ENCODE measurements at regions not wholly inside any gene's neighbourhood (a gene's known extent, or its start where the extent isn't known, plus 50 kb on each side); places are given as distances from the start of the nearest gene placed in this dataset.
"Not testable (repeated sequence)": the region's sequence is repeated elsewhere in the genome, so short reads cannot be mapped to it uniquely, and the experiment has no call there.

- not testable (repeated sequence) for H3K27ac ChIP-seq
These were observed 401.2 kb downstream of the POTEH start for GRCh38 chr22:16090991-16091390.

GRCh38 chr22:16105121-16105520 lies 415.3 kb downstream of the POTEH start:
- H3K27ac ChIP-seq: not testable (repeated sequence)

- not testable (repeated sequence) for H3K27ac ChIP-seq
These were observed 441.6 kb downstream of the POTEH start for GRCh38 chr22:16131456-16131855.

GRCh38 chr22:16131918-16132317 lies 442.1 kb downstream of the POTEH start:
- TF ChIP-seq CTCF (IDR thresholded peaks at IDR 0.05) (peak; percentile 38), ZFX (IDR thresholded peaks at IDR 0.05; ENCODE audit: borderline replicate concordance) (no peak)
- H3K27ac ChIP-seq: no peak overlapping the region

GRCh38 chr22:16132598-16132997 lies 442.8 kb downstream of the POTEH start:
- H3K27ac ChIP-seq: not testable (repeated sequence)

- not testable (repeated sequence) for H3K27ac ChIP-seq
These were observed 446.5 kb downstream of the CCT8L2 start for GRCh38 chr22:16146101-16146500.

- TF ChIP-seq CTCF (IDR thresholded peaks at IDR 0.05): peak; percentile 76
- H3K27ac ChIP-seq: not testable (repeated sequence)
These were observed 445.7 kb downstream of the CCT8L2 start for GRCh38 chr22:16146916-16147315.

GRCh38 chr22:16177287-16177686 lies 415.3 kb downstream of the CCT8L2 start:
- H3K27ac ChIP-seq: not testable (repeated sequence)

GRCh38 chr22:16183864-16184263 lies 408.7 kb downstream of the CCT8L2 start:
- 0 out of 2 replicates have a peak overlapping the region, but pooled peaks have one; percentile 18 for H3K27ac ChIP-seq
